Neural cell (in vitro differentiated cells): ENCODE measurements at regions not wholly inside any gene's neighbourhood (a gene's known extent, or its start where the extent isn't known, plus 50 kb on each side); places are given as distances from the start of the nearest gene placed in this dataset.

Source experiments
- H2AFZ ChIP-seq: fragments of 200-600, 300-800 bp; sonication (generic), shearing (Covaris generic); 2 replicates; pipeline ENCODE4 v1.6.0; 2014; ENCODE audit warnings: low read depth, mild to moderate bottlenecking, antibody characterized with exemption, low read length, moderate library complexity
- H3F3A ChIP-seq: fragments of 200-600 bp; shearing (Covaris generic); 2 replicates; pipeline ENCODE4 v1.6.1; 2016; ENCODE audit warnings: mild to moderate bottlenecking, moderate library complexity, mixed read lengths, antibody characterized with exemption, low read length; ENCODE audit not compliant: insufficient read depth, poor library complexity, severe bottlenecking
- H3K27ac ChIP-seq: fragments of 200-600, 300-800 bp; sonication (generic), shearing (Covaris generic); 2 replicates; pipeline ENCODE4 v1.5.1; 2014; ENCODE audit warnings: mild to moderate bottlenecking, low read length, moderate library complexity
- H3K27me3 ChIP-seq: fragments of 300-800, 200-600 bp; sonication (generic), shearing (Covaris generic); 2 replicates; pipeline ENCODE4 v1.6.0; 2014; ENCODE audit warnings: mild to moderate bottlenecking, low read depth, low read length, moderate library complexity; ENCODE audit not compliant: insufficient read depth
- H3K36me3 ChIP-seq: fragments of 300-800, 200-600 bp; sonication (generic), shearing (Covaris generic); 2 replicates; pipeline ENCODE4 v1.5.1; 2014; ENCODE audit warnings: mild to moderate bottlenecking, antibody characterized with exemption, low read length, moderate library complexity; ENCODE audit not compliant: insufficient read depth
- H3K4me2 ChIP-seq: fragments of 300-800, 200-600 bp; sonication (generic), shearing (Covaris generic); 2 replicates; pipeline ENCODE4 v1.6.0; 2014; ENCODE audit warnings: mild to moderate bottlenecking, low read length
- H3K4me3 ChIP-seq: fragments of 300-800, 200-600 bp; sonication (generic), shearing (Covaris generic); 2 replicates; pipeline ENCODE4 v1.5.1; 2014; ENCODE audit warnings: mild to moderate bottlenecking, low read length, moderate library complexity
- H3K79me2 ChIP-seq: fragments of 200-600 bp; shearing (Covaris generic); replicated peaks from 2 replicates; pipeline ENCODE4 v1.6.0; 2014; ENCODE audit warnings: mild to moderate bottlenecking, low read length, moderate library complexity; ENCODE audit not compliant: insufficient read depth
- H3K9ac ChIP-seq: fragments of 300-800, 200-600 bp; sonication (generic), shearing (Covaris generic); 2 replicates; pipeline ENCODE4 v1.6.1; 2016; ENCODE audit warnings: mild to moderate bottlenecking, low read length, mixed read lengths
- H3K9me2 ChIP-seq: fragments of 200-600 bp; shearing (Covaris generic); 2 replicates; pipeline ENCODE4 v1.6.1; 2016; ENCODE audit warnings: mild to moderate bottlenecking, low read length, mixed read lengths; ENCODE audit not compliant: insufficient read depth
- H3K9me3 ChIP-seq: fragments of 200-600, 300-800 bp; sonication (generic), shearing (Covaris generic); 2 replicates; pipeline ENCODE4 v1.6.1; 2016; ENCODE audit warnings: mild to moderate bottlenecking, mixed run types, low read length, moderate library complexity, mixed read lengths
- H4K20me1 ChIP-seq: fragments of 200-600 bp; shearing (Covaris generic); 2 replicates; pipeline ENCODE4 v1.6.1; 2016; ENCODE audit warnings: mild to moderate bottlenecking, mixed run types; ENCODE audit not compliant: insufficient read depth
- CTCF ChIP-seq: fragments of 450-650 bp; IDR thresholded peaks from 2 replicates; pipeline ENCODE4 v1.5.1; 2014; ENCODE audit warnings: antibody characterized with exemption, mild to moderate bottlenecking, moderate library complexity; ENCODE audit not compliant: poor library complexity, severe bottlenecking
- EP300 ChIP-seq: fragments of 450-650 bp; conservative IDR thresholded peaks from 2 replicates; pipeline ENCODE4 v1.6.1; 2014; ENCODE audit warnings: antibody characterized with exemption, mild to moderate bottlenecking, moderate library complexity; ENCODE audit not compliant: poor library complexity, severe bottlenecking
- EZH2 ChIP-seq: fragments of 200-600, 300-800 bp; shearing (Covaris generic), sonication (generic); IDR thresholded peaks from 2 replicates; pipeline ENCODE4 v1.6.1; 2014; ENCODE audit warnings: antibody characterized with exemption, low read length, borderline replicate concordance, mild to moderate bottlenecking; ENCODE audit not compliant: insufficient read depth, poor library complexity, severe bottlenecking
- MXI1 ChIP-seq: fragments of 450-650 bp; conservative IDR thresholded peaks from 2 replicates; pipeline ENCODE4 v1.6.1; 2014; ENCODE audit warnings: antibody characterized with exemption, mild to moderate bottlenecking; ENCODE audit not compliant: poor library complexity, severe bottlenecking
- RAD21 ChIP-seq: fragments of 450-650 bp; conservative IDR thresholded peaks from 2 replicates; pipeline ENCODE4 v1.6.1; 2014; ENCODE audit warnings: antibody characterized with exemption, mild to moderate bottlenecking, moderate library complexity
- REST ChIP-seq: IDR thresholded peaks from 2 replicates; pipeline ENCODE4 v1.6.1; 2012; ENCODE audit warnings: borderline replicate concordance
- SMC3 ChIP-seq: fragments of 450-650 bp; conservative IDR thresholded peaks from 2 replicates; pipeline ENCODE4 v1.6.1; 2014; ENCODE audit warnings: antibody characterized with exemption, mild to moderate bottlenecking, moderate library complexity; ENCODE audit not compliant: poor library complexity
- TAF1 ChIP-seq: IDR thresholded peaks from 2 replicates; pipeline ENCODE4 v1.6.1; 2012; ENCODE audit warnings: low read depth

GRCh38 chr9:107190061-107190935 is 92.8 kb upstream of the RAD23B start:
- no peak for TF ChIP-seq EP300
- TF ChIP-seq EZH2, result no peak
- Histone ChIP-seq H3K27me3 (no peaks in the 10 kb centered on the region), H3K9me2 (no peaks in the 10 kb centered on the region), H3K9me3 (no peaks in the 10 kb centered on the region), H3K4me3 (no peak overlapping the region), H2AFZ (no peak overlapping the region), H3K27ac (no peak overlapping the region), H3K36me3 (no peaks in the 10 kb centered on the region), H3K9ac (no peak overlapping the region), H3F3A (no peaks in the 10 kb centered on the region), H3K79me2 (no peaks in the 10 kb centered on the region), H4K20me1 (no peaks in the 10 kb centered on the region), H3K4me2 (no peak overlapping the region)

GRCh38 chr9:107190936-107191290 is 92.2 kb upstream of the RAD23B start:
- Histone ChIP-seq H3K4me2 (no peak overlapping the region), H3K4me3 (no peak overlapping the region), H3K36me3 (no peaks in the 10 kb centered on the region), H3K27ac (no peak overlapping the region), H4K20me1 (no peaks in the 10 kb centered on the region), H3K9ac (no peak overlapping the region), H2AFZ (no peak overlapping the region), H3K79me2 (no peaks in the 10 kb centered on the region), H3K27me3 (no peaks in the 10 kb centered on the region), H3K9me3 (no peaks in the 10 kb centered on the region), H3K9me2 (no peaks in the 10 kb centered on the region), H3F3A (no peaks in the 10 kb centered on the region)
- TF ChIP-seq EZH2 (no peak), CTCF (no peak), SMC3 (no peak), REST (no peak), TAF1 (no peak), RAD21 (no peak), EP300 (no peak), MXI1 (no peak)
